H1 (cell line): ENCODE measurements at regions not wholly inside any gene's neighbourhood (a gene's known extent, or its start where the extent isn't known, plus 50 kb on each side); places are given as distances from the start of the nearest gene placed in this dataset.
A peak's percentile ranks its signal among the peaks of the same experiment; 100 is the strongest.

ENCODE experiments used
- CTCF ChIA-PET: fragments of 300-600 bp; sonication (Branson Sonifier 250); formaldehyde crosslinking; loops from one replicate; lab custom pipeline; 2021; ENCODE audit not compliant: partially characterized antibody; lab: Charles Lee
- POLR2A ChIA-PET: fragments of 300-600 bp; sonication (Branson Sonifier 250); formaldehyde crosslinking; loops from one replicate; lab custom pipeline; 2021; ENCODE audit warnings: inconsistent platforms; ENCODE audit not compliant: partially characterized antibody; lab: Charles Lee
- DNase-seq, 2 experiments: peaks; one replicate each; pipeline versions ENCODE4 v3.0.0 to v3.0.0-alpha.2; 2010 to 2022; ENCODE audit warnings: low spot score in 2 of 2, low read depth in 1 of 2, mixed read lengths in 1 of 2
- FAIRE-seq: peaks from 2 replicates; lab custom pipeline; 2011; peaks lifted over from hg19 to GRCh38; lab: Jason Lieb, UNC
- H2AFZ ChIP-seq: 2 replicates; pipeline ENCODE4 v1.8.1; 2012; ENCODE audit warnings: low read length, inconsistent platforms
- H2AK5ac ChIP-seq: 2 replicates; pipeline ENCODE4 v1.6.1; 2013; ENCODE audit warnings: low read depth, low read length
- H2BK120ac ChIP-seq: replicated peaks from 2 replicates; pipeline ENCODE3; 2013; ENCODE audit warnings: low read depth, low read length, inconsistent platforms
- H2BK12ac ChIP-seq: 2 replicates; pipeline ENCODE4 v1.6.1; 2013; ENCODE audit warnings: low read depth, low read length
- H2BK15ac ChIP-seq: 2 replicates; pipeline ENCODE4 v1.6.1; 2013; ENCODE audit warnings: low read length
- H2BK20ac ChIP-seq: 2 replicates; pipeline ENCODE4 v1.6.1; 2013; ENCODE audit warnings: low read length
- H2BK5ac ChIP-seq: 2 replicates; pipeline ENCODE4 v1.6.1; 2013; ENCODE audit warnings: low read depth, low read length
- H3K14ac ChIP-seq: 2 replicates; pipeline ENCODE4 v1.6.1; 2013; ENCODE audit warnings: inconsistent platforms; ENCODE audit not compliant: insufficient read length
- H3K18ac ChIP-seq: 2 replicates; pipeline ENCODE4 v1.6.1; 2013; ENCODE audit warnings: low read length; ENCODE audit errors: extremely low read depth
- H3K23ac ChIP-seq: 2 replicates; pipeline ENCODE4 v1.6.1; 2013; ENCODE audit warnings: inconsistent platforms; ENCODE audit not compliant: insufficient read length
- H3K23me2 ChIP-seq: 2 replicates; pipeline ENCODE4 v1.6.1; 2013; ENCODE audit warnings: low read depth, low read length
- H3K27ac ChIP-seq: 2 replicates; pipeline ENCODE4 v1.6.1; 2011; ENCODE audit warnings: low read depth, low read length, inconsistent platforms
- H3K27me3 ChIP-seq, 4 experiments: replicated peaks in 1 of 4; 1 replicate in 1 of 4; 2 replicates in 3 of 4; pipeline versions ENCODE4 v1.6.1 to v1.8.1; 2011 to 2013; ENCODE audit warnings: low read length in 3 of 4, mild to moderate bottlenecking in 3 of 4, inconsistent platforms in 2 of 4, mixed read lengths in 2 of 4, moderate library complexity in 1 of 4; ENCODE audit not compliant: control insufficient read depth in 3 of 4, insufficient read depth in 3 of 4; ENCODE audit errors: extremely low read depth in 1 of 4
- H3K36me3 ChIP-seq, 4 experiments: 2 replicates each; pipeline versions ENCODE4 v1.6.1 to v1.8.1; 2011 to 2013; ENCODE audit warnings: mild to moderate bottlenecking in 4 of 4, low read length in 3 of 4, moderate library complexity in 2 of 4, control low read depth in 1 of 4, inconsistent platforms in 1 of 4; ENCODE audit not compliant: insufficient read depth in 4 of 4, control insufficient read depth in 2 of 4
- H3K4ac ChIP-seq: replicated peaks from 2 replicates; pipeline ENCODE3; 2013; ENCODE audit warnings: low read length, low read depth, mixed read lengths, inconsistent platforms; ENCODE audit not compliant: insufficient read length
- H3K4me1 ChIP-seq, 4 experiments: replicated peaks in 1 of 4; 1 replicate in 1 of 4; 2 replicates in 3 of 4; pipeline versions ENCODE4 v1.6.1 to v1.8.1; 2011 to 2013; ENCODE audit warnings: low read length in 3 of 4, inconsistent platforms in 2 of 4, mixed read lengths in 1 of 4; ENCODE audit not compliant: insufficient read depth in 4 of 4, control insufficient read depth in 3 of 4
- H3K4me2 ChIP-seq, 2 experiments: 2 replicates each; pipeline versions ENCODE4 v1.6.1 to v1.8.1; 2011 to 2013; ENCODE audit warnings: low read depth in 2 of 2, low read length in 2 of 2, control low read depth in 1 of 2, inconsistent platforms in 1 of 2, mild to moderate bottlenecking in 1 of 2; ENCODE audit not compliant: insufficient read depth in 1 of 2
- H3K4me3 ChIP-seq, 4 experiments: fragments of 200-600, 300-600 bp in 1 of 4; sonication (generic), shearing (Covaris generic), sonication (Bioruptor Twin) in 1 of 4; 2 replicates each; pipeline versions ENCODE4 v1.5.1 to v1.8.1; 2011 to 2016; ENCODE audit warnings: low read length in 4 of 4, low read depth in 3 of 4, control low read depth in 2 of 4, inconsistent platforms in 2 of 4, mild to moderate bottlenecking in 2 of 4, mixed read lengths in 1 of 4, moderate library complexity in 1 of 4; ENCODE audit not compliant: insufficient read depth in 2 of 4; ENCODE audit errors: extremely low read depth in 1 of 4
- H3K56ac ChIP-seq: replicated peaks from 2 replicates; pipeline ENCODE3; 2013; ENCODE audit warnings: low read depth, mild to moderate bottlenecking, mixed read lengths, low read length, inconsistent platforms; ENCODE audit not compliant: insufficient read length
- H3K79me1 ChIP-seq: 2 replicates; pipeline ENCODE4 v1.6.1; 2013; ENCODE audit warnings: low read depth, low read length, control low read depth
- H3K79me2 ChIP-seq, 2 experiments: 2 replicates each; pipeline versions ENCODE4 v1.6.1 to v1.8.1; 2012 to 2013; ENCODE audit warnings: low read length in 2 of 2, mild to moderate bottlenecking in 2 of 2, inconsistent platforms in 1 of 2; ENCODE audit not compliant: insufficient read depth in 2 of 2, control insufficient read depth in 1 of 2
- H3K9ac ChIP-seq, 4 experiments: replicated peaks in 1 of 4; 1 replicate in 1 of 4; 2 replicates in 3 of 4; pipeline versions ENCODE4 v1.6.1 to v1.8.1; 2011 to 2013; ENCODE audit warnings: low read depth in 3 of 4, low read length in 3 of 4, control low read depth in 2 of 4, mild to moderate bottlenecking in 2 of 4, moderate library complexity in 2 of 4, inconsistent platforms in 1 of 4; ENCODE audit errors: extremely low read depth in 1 of 4
- H3K9me3 ChIP-seq, 2 experiments: 2 replicates each; pipeline versions ENCODE4 v1.6.1 to v1.8.1; 2012 to 2013; ENCODE audit warnings: mild to moderate bottlenecking in 2 of 2, moderate library complexity in 2 of 2, control low read depth in 1 of 2, inconsistent platforms in 1 of 2, low read depth in 1 of 2, low read length in 1 of 2, mixed read lengths in 1 of 2; ENCODE audit not compliant: insufficient read depth in 2 of 2
- H4K20me1 ChIP-seq, 2 experiments: replicated peaks in 1 of 2; 2 replicates each; pipeline versions ENCODE3 to v1.8.1; 2011 to 2013; ENCODE audit warnings: inconsistent platforms in 2 of 2, low read length in 2 of 2, mild to moderate bottlenecking in 1 of 2; ENCODE audit not compliant: insufficient read depth in 2 of 2, control insufficient read depth in 1 of 2
- H4K5ac ChIP-seq: 2 replicates; pipeline ENCODE4 v1.6.1; 2013; ENCODE audit warnings: low read length, low read depth, mixed read lengths, inconsistent platforms; ENCODE audit not compliant: insufficient read length
- H4K8ac ChIP-seq: 2 replicates; pipeline ENCODE4 v1.8.0; 2013; ENCODE audit warnings: mild to moderate bottlenecking, moderate library complexity, low read length, inconsistent platforms; ENCODE audit not compliant: insufficient read depth; ENCODE audit errors: extremely low read depth
- H4K91ac ChIP-seq: replicated peaks from 2 replicates; pipeline ENCODE3; 2013; ENCODE audit warnings: low read length, mixed read lengths, inconsistent platforms; ENCODE audit not compliant: insufficient read length
- CBX8 ChIP-seq: fragments of 300-800, 300-1000 bp; sonication (generic); IDR thresholded peaks from 2 replicates; pipeline ENCODE4 v1.7.1; 2016; ENCODE audit warnings: low read depth, low read length, borderline replicate concordance
- CHD1 ChIP-seq: IDR thresholded peaks from 2 replicates; pipeline ENCODE4 v1.6.1; 2012; ENCODE audit warnings: low read depth, low read length, improper control_type of control experiment
- GTF2F1 ChIP-seq: IDR thresholded peaks from 2 replicates; pipeline ENCODE4 v1.6.1; 2012; ENCODE audit warnings: low read depth, low read length, improper control_type of control experiment, borderline replicate concordance
- HDAC2 ChIP-seq, 2 experiments: fragments of 300-600 bp in 1 of 2; sonication (generic) in 1 of 2; IDR thresholded peaks; 2 replicates each; pipeline ENCODE4 v1.6.1; 2011 to 2012; ENCODE audit warnings: low read depth in 2 of 2, low read length in 2 of 2, mild to moderate bottlenecking in 2 of 2, moderate library complexity in 2 of 2, borderline replicate concordance in 1 of 2, inconsistent platforms in 1 of 2
- JUN ChIP-seq: IDR thresholded peaks from 2 replicates; pipeline ENCODE4 v1.6.1; 2011; ENCODE audit warnings: low read depth, mild to moderate bottlenecking, improper control_type of control experiment, low read length
- KDM1A ChIP-seq: fragments of 200-600, 300-600 bp; sonication (generic); IDR thresholded peaks from 2 replicates; pipeline ENCODE4 v1.7.1; 2016; ENCODE audit warnings: mild to moderate bottlenecking, low read length, borderline replicate concordance
- MAFK ChIP-seq: IDR thresholded peaks from 2 replicates; pipeline ENCODE4 v1.6.1; 2012; ENCODE audit warnings: low read depth, mild to moderate bottlenecking, improper control_type of control experiment, low read length
- RNF2 ChIP-seq: fragments of 200-900, 300-1000 bp; sonication (generic); IDR thresholded peaks from 2 replicates; pipeline ENCODE4 v1.7.1; 2016; ENCODE audit warnings: borderline replicate concordance, low read depth, mild to moderate bottlenecking, antibody characterized with exemption, low read length; ENCODE audit not compliant: poor library complexity, severe bottlenecking; ENCODE audit errors: missing control alignments
- SP4 ChIP-seq: IDR thresholded peaks from 2 replicates; pipeline ENCODE4 v1.6.1; 2012; ENCODE audit warnings: low read length, inconsistent platforms
- SRF ChIP-seq: IDR thresholded peaks from 2 replicates; pipeline ENCODE4 v1.6.1; 2011; ENCODE audit warnings: mild to moderate bottlenecking, low read depth, low read length, moderate library complexity
- WGBS, 2 experiments: shearing (Covaris generic) in 1 of 2; methylation state at CpG; one replicate each; pipeline versions ENCODE4 v1.1.6 to v1.1.7; 2013 to 2015; ENCODE audit warnings: low lambda C conversion rate in 2 of 2, mixed read lengths in 2 of 2, inconsistent platforms in 1 of 2, low coverage in 1 of 2, missing lambda C conversion rate in 1 of 2; ENCODE audit not compliant: insufficient replicate concordance in 2 of 2, insufficient coverage in 1 of 2, insufficient read length in 1 of 2; ENCODE audit errors: extremely low coverage in 1 of 2, missing lambda C conversion rate in 1 of 2; 5-methylcytosine and 5-hydroxymethylcytosine counted together
- TF ChIP-seq, protein P1 (sequence below), 3 experiments: IDR thresholded peaks; 1 replicate in 2 of 3; 2 replicates in 1 of 3; pipeline versions ENCODE4 v1.5.1 to v1.6.1; 2011; ENCODE audit warnings: low read length in 3 of 3, mild to moderate bottlenecking in 3 of 3, inconsistent platforms in 2 of 3, low read depth in 1 of 3, moderate library complexity in 1 of 3; ENCODE audit not compliant: insufficient read depth in 1 of 3; ENCODE audit errors: control extremely low read depth in 1 of 3

DNA sequence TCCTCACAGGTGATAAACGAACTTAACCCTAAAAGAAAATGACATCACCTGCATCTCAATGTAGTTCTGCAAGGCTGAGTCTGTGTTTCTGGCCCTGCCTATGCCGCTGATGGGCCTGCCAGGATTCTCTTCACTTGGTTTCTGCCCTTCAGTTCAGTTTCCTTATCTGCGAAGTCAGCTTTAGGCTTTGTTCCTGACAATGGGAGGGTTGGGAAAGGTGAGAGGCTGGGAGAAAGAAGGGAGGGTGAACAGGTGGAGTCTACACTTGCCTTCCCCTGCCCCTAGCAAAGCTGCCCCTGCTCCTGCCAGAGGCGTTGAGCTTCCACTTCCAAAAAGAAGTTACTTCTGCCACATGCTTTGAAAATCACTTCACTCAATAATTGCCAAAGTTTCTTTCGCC lies 124.0 kb upstream of the APCDD1 start:
- no peak for DNase-seq
- no peak overlapping the region for H3K14ac ChIP-seq
- H3K23ac ChIP-seq = no peak overlapping the region
- H3K56ac ChIP-seq = no peak overlapping the region
- H3K79me1 ChIP-seq = no peaks in the 10 kb centered on the region
- H4K91ac ChIP-seq = no peak overlapping the region
- no peaks in the 10 kb centered on the region for H3K9me3 ChIP-seq
- H2BK120ac ChIP-seq = no peak overlapping the region
- H3K36me3 ChIP-seq = no peaks in the 10 kb centered on the region
- no peak overlapping the region for H4K8ac ChIP-seq
- H2BK5ac ChIP-seq = no peak overlapping the region
- no peak overlapping the region for H3K4me2 ChIP-seq
- H2BK20ac ChIP-seq = no peak overlapping the region
- no peak for FAIRE-seq
- 88% methylated on average over 5 of the region's 5 CpGs; no CpG with 5 or more reads in 1 of the 2 experiments for WGBS, 2 experiments
- H3K4me1 ChIP-seq = no peaks in the 10 kb centered on the region
- H4K20me1 ChIP-seq = no peaks in the 10 kb centered on the region
- H2BK15ac ChIP-seq = no peak overlapping the region
- H2BK12ac ChIP-seq = no peak overlapping the region
- ChIA-PET CTCF (interaction anchor here (0.8 kb wide), 1 partner anchor 1338 kb away, joined by 3 read pairs; no protein-coding TSS in a partner anchor), POLR2A (no interaction called here)
- no peaks in the 10 kb centered on the region for H3K27me3 ChIP-seq
- H4K5ac ChIP-seq = no peak overlapping the region
- H2AK5ac ChIP-seq = no peak overlapping the region
- no peaks in the 10 kb centered on the region for H3K23me2 ChIP-seq
- no peak overlapping the region for H3K4ac ChIP-seq
- no peak overlapping the region for H3K18ac ChIP-seq
- H3K27ac ChIP-seq = no peak overlapping the region
- H3K9ac ChIP-seq = no peak overlapping the region
- no peak overlapping the region for H3K4me3 ChIP-seq
- H2AFZ ChIP-seq = 0 out of 2 replicates have a peak overlapping the region, but pooled peaks have one; percentile 53
- H3K79me2 ChIP-seq = no peaks in the 10 kb centered on the region
- TF ChIP-seq, protein P1, sequence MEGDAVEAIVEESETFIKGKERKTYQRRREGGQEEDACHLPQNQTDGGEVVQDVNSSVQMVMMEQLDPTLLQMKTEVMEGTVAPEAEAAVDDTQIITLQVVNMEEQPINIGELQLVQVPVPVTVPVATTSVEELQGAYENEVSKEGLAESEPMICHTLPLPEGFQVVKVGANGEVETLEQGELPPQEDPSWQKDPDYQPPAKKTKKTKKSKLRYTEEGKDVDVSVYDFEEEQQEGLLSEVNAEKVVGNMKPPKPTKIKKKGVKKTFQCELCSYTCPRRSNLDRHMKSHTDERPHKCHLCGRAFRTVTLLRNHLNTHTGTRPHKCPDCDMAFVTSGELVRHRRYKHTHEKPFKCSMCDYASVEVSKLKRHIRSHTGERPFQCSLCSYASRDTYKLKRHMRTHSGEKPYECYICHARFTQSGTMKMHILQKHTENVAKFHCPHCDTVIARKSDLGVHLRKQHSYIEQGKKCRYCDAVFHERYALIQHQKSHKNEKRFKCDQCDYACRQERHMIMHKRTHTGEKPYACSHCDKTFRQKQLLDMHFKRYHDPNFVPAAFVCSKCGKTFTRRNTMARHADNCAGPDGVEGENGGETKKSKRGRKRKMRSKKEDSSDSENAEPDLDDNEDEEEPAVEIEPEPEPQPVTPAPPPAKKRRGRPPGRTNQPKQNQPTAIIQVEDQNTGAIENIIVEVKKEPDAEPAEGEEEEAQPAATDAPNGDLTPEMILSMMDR (IDR thresholded peaks at IDR 0.05; ENCODE audit: control extremely low read depth in 1 of 3, insufficient read depth in 1 of 3, low read depth in 1 of 3, low read length in 3 of 3) = no peak
- no peak for TF ChIP-seq JUN
- no peak for TF ChIP-seq GTF2F1
- TF ChIP-seq KDM1A = no peak
- no peak for TF ChIP-seq CBX8
- no peak for TF ChIP-seq CHD1
- no peak for TF ChIP-seq RNF2
- no peak for TF ChIP-seq SRF
- no peak for TF ChIP-seq HDAC2 (IDR thresholded peaks at IDR 0.05; ENCODE audit: borderline replicate concordance in 1 of 2, low read depth in 2 of 2, low read length in 2 of 2)
- no peak for TF ChIP-seq SP4
- TF ChIP-seq MAFK = no peak
